GM21360 (cell line): ENCODE measurements at regions not wholly inside any gene's neighbourhood (a gene's known extent, or its start where the extent isn't known, plus 50 kb on each side); places are given as distances from the start of the nearest gene placed in this dataset.
"Not testable (repeated sequence)": the region's sequence is repeated elsewhere in the genome, so short reads cannot be mapped to it uniquely, and the experiment has no call there.

Experiments
- ATAC-seq: cut with Tn5 transposase; IDR thresholded peaks from one replicate; pipeline ENCODE4 v1.9.1; 2021; ENCODE audit warnings: mild to moderate bottlenecking, moderate library complexity; ENCODE audit not compliant: unreplicated experiment

GRCh38 chr5:5780253-5780652, 357.8 kb downstream of the ICE1 start:
- ATAC-seq: no peak

- no peak for ATAC-seq
These were observed 354.5 kb downstream of the ICE1 start for GRCh38 chr5:5777013-5777412.

- no peak for ATAC-seq
These were observed 349.7 kb downstream of the ICE1 start for GRCh38 chr5:5772202-5772601.

- ATAC-seq: no peak
These were observed 348.3 kb downstream of the ICE1 start for GRCh38 chr5:5770825-5771224.

GRCh38 chr5:5767286-5767928, 344.9 kb downstream of the ICE1 start:
- ATAC-seq: no peak

- no peak for ATAC-seq
These were observed 342.8 kb downstream of the ICE1 start for GRCh38 chr5:5765066-5765850.

- no peak for ATAC-seq
These were observed 341.8 kb downstream of the ICE1 start for GRCh38 chr5:5764246-5764645.

GRCh38 chr5:5756762-5757161, 334.3 kb downstream of the ICE1 start:
- no peak for ATAC-seq

GRCh38 chr5:5755888-5756287, 333.4 kb downstream of the ICE1 start:
- ATAC-seq: peak; percentile 28

GRCh38 chr5:5752844-5753243, 330.4 kb downstream of the ICE1 start:
- ATAC-seq: peak; percentile 76

- ATAC-seq: no peak
These were observed 329.5 kb downstream of the ICE1 start for GRCh38 chr5:5751987-5752386.

- ATAC-seq: peak; percentile 52
These were observed 329.0 kb downstream of the ICE1 start for GRCh38 chr5:5751498-5751897.

GRCh38 chr5:5741418-5741817, 318.9 kb downstream of the ICE1 start:
- ATAC-seq: no peak

GRCh38 chr5:5739490-5739945, 317.0 kb downstream of the ICE1 start:
- peak; percentile 27 for ATAC-seq

- peak; percentile 81 for ATAC-seq
These were observed 316.5 kb downstream of the ICE1 start for GRCh38 chr5:5738797-5739489.

- no peak for ATAC-seq
These were observed 313.5 kb downstream of the ICE1 start for GRCh38 chr5:5736007-5736406.

GRCh38 chr5:5733058-5733457, 310.6 kb downstream of the ICE1 start:
- ATAC-seq: not testable (repeated sequence)

- no peak for ATAC-seq
These were observed 303.9 kb downstream of the ICE1 start for GRCh38 chr5:5726401-5726800.

- ATAC-seq: no peak
These were observed 299.4 kb downstream of the ICE1 start for GRCh38 chr5:5721881-5722280.

GRCh38 chr5:5719292-5719691, 296.8 kb downstream of the ICE1 start:
- no peak for ATAC-seq

- ATAC-seq: no peak
These were observed 294.2 kb downstream of the ICE1 start for GRCh38 chr5:5716665-5717064.

GRCh38 chr5:5711592-5711991, 289.1 kb downstream of the ICE1 start:
- no peak for ATAC-seq
